Activated CD4-positive, alpha-beta T cell treated with anti-CD3 and anti-CD28 coated beads, Interleukin-2, Interleukin-6, amounts not matched to agents 100 ng/mL and 50 ng/mL, durations not matched to agents 16 hours and 8 hours (primary cell): ENCODE measurements at regions not wholly inside any gene's neighbourhood (a gene's known extent, or its start where the extent isn't known, plus 50 kb on each side); places are given as distances from the start of the nearest gene placed in this dataset.
A peak's percentile ranks its signal among the peaks of the same experiment; 100 is the strongest.

Source experiments
- DNase-seq: peaks from one replicate; pipeline ENCODE4 v3.0.0-alpha.2; 2020

GRCh38 chr1:63046539-63046938, 262.6 kb downstream of the ATG4C start:
- no peak for DNase-seq

DNA sequence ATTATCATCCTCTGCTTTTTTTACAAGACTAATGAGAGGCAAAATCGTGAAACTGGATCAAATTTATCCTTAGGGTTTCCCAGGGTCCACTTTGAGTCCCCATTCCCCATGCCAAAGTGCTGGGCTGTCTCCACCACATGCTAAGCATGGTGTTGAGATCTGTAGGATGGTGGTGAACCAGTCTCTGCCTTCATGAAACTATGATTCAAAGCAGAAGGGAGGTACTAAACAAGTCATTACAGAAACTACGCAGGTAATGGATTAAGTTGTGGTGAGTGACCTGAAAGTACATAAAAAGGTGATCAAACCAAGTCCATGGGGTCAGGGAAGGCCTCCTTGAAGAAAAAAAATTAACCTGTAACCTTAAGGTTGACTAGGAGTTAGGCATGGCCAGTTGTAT, 265.2 kb downstream of the ATG4C start:
- no peak for DNase-seq

- no peak for DNase-seq
Observed at GRCh38 chr1:63051356-63051755, 267.4 kb downstream of the ATG4C start.

- no peak for DNase-seq
Observed at GRCh38 chr1:63051886-63052285, 268.0 kb downstream of the ATG4C start.

DNA sequence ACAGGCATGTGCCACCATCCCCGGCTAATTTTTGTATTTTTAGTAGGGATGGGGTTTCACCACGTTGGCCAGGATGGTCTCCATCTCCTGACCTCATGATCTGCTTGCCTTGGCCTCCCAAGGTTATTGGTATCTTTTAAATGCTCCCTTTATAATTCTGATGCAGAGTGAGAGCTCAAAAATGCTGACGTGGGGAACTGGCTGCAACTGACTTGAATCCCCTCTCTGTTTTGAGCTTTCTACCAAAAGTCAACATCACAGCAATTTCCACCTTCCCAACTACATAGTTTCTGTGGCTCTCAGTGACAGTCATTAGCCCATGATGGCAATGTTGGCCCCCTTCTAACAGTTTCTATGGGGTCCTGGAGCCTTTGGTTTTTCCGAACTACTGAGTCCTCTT, 268.2 kb upstream of the FOXD3 start:
- DNase-seq = no peak

- peak; percentile 5 for DNase-seq
Observed at GRCh38 chr1:63063367-63063766, 259.0 kb upstream of the FOXD3 start.

- DNase-seq = no peak
Observed at GRCh38 chr1:63064135-63064534, 258.2 kb upstream of the FOXD3 start.

GRCh38 chr1:63068626-63069025, 253.7 kb upstream of the FOXD3 start:
- DNase-seq = no peak

GRCh38 chr1:63069214-63069613, 253.2 kb upstream of the FOXD3 start:
- DNase-seq = no peak

GRCh38 chr1:63073309-63074306, 248.8 kb upstream of the FOXD3 start:
- no peak for DNase-seq

- no peak for DNase-seq
Observed at GRCh38 chr1:63074321-63074720, 248.0 kb upstream of the FOXD3 start.

- no peak for DNase-seq
Observed at GRCh38 chr1:63082766-63083165, 239.6 kb upstream of the FOXD3 start.

GRCh38 chr1:63087966-63088365, 234.4 kb upstream of the FOXD3 start:
- DNase-seq = no peak

DNA sequence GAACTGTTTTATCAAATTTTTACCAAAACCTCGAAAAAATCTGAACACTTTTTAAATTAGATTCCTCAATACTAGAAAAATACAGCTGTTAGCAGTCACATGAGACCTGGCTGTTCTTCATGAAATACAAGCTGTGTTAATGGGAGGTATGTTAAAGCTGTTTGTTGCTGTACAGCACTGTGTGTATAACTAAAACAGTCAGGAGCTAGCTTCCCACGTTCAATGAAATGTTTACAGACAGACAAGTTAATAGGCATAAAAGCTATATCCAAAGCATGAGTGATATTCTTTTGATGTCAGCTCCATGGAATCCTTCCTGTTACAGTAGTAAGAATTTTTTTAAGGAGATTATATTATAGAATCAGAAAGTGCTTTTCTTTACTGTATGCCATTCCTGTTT, 223.2 kb upstream of the FOXD3 start:
- DNase-seq = no peak

DNA sequence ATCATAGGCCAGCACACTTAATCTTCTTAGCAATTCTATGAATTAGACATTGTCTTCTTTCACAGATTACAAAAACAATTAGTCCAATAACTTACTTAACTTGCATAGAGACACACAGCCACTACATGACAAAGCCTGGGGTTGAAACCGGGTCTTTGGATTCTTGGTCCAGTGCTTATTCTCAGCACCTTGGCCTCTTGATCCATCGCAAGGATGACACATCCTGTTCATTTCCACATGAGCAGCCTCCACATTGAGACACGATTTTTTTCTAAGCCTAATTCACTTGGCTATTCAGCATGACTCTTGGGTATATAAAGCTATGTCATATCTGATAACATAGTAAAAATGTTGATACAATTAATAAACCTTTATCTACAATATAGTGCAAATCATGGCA, 221.0 kb upstream of the FOXD3 start:
- no peak for DNase-seq

DNA sequence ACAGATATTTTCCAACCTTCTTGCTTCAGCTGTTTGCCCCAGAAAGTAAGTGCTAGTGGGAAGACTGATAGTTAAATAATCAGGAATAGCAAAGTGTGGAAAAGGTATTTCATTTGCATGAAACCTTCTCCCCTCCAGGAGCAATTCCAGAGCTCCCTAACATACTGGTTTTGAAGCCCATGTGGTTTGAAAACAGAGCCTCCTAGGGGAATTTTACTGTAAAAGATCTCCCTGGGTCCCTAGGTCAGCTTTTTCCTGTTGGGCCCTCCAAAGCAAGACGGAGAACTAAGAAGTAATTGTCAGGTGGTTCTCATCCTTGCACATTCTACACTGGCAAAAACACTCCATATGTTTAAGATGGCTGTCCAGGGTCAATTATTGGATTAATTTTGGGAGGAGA, 218.7 kb upstream of the FOXD3 start:
- no peak for DNase-seq

- no peak for DNase-seq
Observed at GRCh38 chr1:63107066-63107465, 215.3 kb upstream of the FOXD3 start.

DNA sequence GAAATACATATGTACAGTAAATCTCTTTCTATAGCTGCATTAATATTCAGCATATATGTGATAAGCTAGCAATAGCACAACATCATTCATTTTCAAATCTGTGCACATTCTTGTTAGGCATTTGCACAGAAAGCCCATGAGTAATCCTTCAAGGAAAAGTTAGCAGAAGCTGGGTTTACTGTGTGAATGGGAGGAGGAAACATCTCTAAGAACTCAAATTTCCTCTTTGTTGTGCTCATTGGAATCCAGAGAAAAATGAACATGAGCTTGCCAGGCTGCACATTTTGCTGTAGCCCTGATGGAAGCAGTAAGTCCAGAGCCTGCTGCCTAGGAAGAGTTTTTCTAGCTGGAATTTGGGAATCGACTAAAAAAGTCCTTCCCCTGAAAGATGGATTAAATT, 214.2 kb upstream of the FOXD3 start:
- DNase-seq = no peak

- peak; percentile 52 for DNase-seq
Observed at GRCh38 chr1:63112155-63112900, 210.0 kb upstream of the FOXD3 start.

GRCh38 chr1:63115527-63115926, 206.8 kb upstream of the FOXD3 start:
- no peak for DNase-seq

DNA sequence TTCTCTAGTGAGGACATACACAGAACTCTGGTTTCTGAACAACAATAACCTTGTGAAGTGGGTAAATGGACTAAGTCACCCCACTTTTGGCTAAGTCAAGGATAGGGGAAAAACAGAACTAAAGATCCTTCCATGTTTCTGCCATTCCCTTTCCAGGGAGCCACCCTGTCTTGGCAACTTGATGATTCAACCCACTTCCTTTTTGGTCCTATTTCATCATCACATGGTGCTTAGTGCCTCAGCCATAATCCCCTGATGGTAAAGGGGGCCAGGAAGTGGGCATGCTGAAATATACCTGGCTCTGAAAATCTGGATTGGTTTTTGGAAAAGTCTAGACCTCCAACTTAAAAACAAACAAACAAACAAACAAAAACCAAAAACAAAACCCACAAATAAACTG, 206.4 kb upstream of the FOXD3 start:
- no peak for DNase-seq

- no peak for DNase-seq
Observed at GRCh38 chr1:63119575-63120155, 202.7 kb upstream of the FOXD3 start.

DNA sequence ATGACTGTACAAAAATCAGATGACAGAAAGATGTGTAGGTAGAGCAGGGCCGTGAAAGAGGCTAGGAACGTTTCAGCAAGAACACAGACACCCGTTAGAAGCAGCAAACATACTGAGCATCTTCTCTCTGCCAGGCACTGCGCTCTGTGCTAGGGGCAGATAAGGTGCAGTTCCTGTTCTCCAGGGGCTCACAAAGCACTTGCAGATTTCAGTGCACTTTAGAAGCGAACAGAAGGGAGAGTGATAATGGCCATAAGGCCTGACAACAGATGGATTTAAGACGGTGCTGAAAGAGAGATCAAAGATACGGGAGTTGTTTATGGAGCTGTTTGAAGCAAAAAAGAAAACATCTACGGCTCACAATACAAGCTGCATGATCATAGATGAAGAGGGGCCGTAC, 200.3 kb upstream of the FOXD3 start:
- no peak for DNase-seq
